ENCODE measurements at regions not wholly inside any gene's neighbourhood (a gene's known extent, or its start where the extent isn't known, plus 50 kb on each side); places are given as distances from the start of the nearest gene placed in this dataset.

GRCh38 chr4:77493829-77494551, 111.6 kb upstream of the CXCL13 start:
- Histone ChIP-seq H3K4me2 (no peak overlapping the region), H3K4me3 (no peak overlapping the region), H3K27ac (no peak overlapping the region), H3K9ac (no peak overlapping the region), H3K36me3 (no peaks in the 10 kb centered on the region), H3K79me2 (ENCODE audit: low read depth) (no peaks in the 10 kb centered on the region), H4K20me1 (ENCODE audit: low read depth) (no peaks in the 10 kb centered on the region), H3F3A (ENCODE audit: low read depth) (no peaks in the 10 kb centered on the region), H3K9me3 (ENCODE audit: low read depth) (no peaks in the 10 kb centered on the region), H2AFZ (replicated peaks) (no peak overlapping the region), H3K27me3 (no peaks in the 10 kb centered on the region), H3K4me1 (no peaks in the 10 kb centered on the region)
- Mint-ChIP-seq H3K36me3 (no peaks in the 10 kb centered on the region), H3K27me3 (ENCODE audit: insufficient read depth, low read depth) (peaks cover 8% of the 10 kb centered on the region), H3K27ac (no peak overlapping the region), H3K4me1 (no peaks in the 10 kb centered on the region), H3K9me3 (peaks cover 2% of the 10 kb centered on the region), H3K4me3 (no peak overlapping the region)
- DNase-seq (ENCODE audit: low spot score), result no peak
- no peak for TF ChIP-seq EZH2phosphoT487 (IDR thresholded peaks at IDR 0.05)
- TF ChIP-seq CTCF (IDR thresholded peaks at IDR 0.05), result no peak
- no peak for TF ChIP-seq EZH2 (IDR thresholded peaks at IDR 0.05)

DNA sequence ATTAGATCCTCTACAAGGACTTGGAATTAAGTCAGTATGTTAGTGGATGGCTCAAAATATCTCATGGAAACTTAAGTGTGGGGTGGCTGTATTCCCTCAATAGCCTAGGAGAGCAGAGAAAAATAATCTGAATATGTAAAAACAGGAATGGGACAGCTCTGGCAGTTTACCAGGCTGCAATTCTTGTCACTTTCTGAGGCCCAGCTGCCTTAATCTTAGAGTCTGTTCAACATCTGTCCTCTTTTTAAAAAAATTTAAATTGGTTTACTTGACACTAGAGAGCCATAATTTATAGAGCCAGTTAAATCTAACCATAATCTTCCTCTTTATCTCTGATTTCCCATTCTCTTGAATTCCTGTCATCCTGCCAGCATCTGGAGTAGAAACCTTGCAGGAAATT, 109.2 kb upstream of the CXCL13 start:
- Histone ChIP-seq H3K4me2 (no peak overlapping the region), H3K4me3 (no peak overlapping the region), H3K9ac (no peak overlapping the region), H3K36me3 (no peaks in the 10 kb centered on the region), H4K20me1 (ENCODE audit: low read depth) (no peaks in the 10 kb centered on the region), H3K27me3 (no peaks in the 10 kb centered on the region), H3K27ac (no peak overlapping the region), H3K9me3 (ENCODE audit: low read depth) (no peaks in the 10 kb centered on the region), H2AFZ (replicated peaks) (no peak overlapping the region), H3K79me2 (ENCODE audit: low read depth) (no peaks in the 10 kb centered on the region), H3K4me1 (no peaks in the 10 kb centered on the region), H3F3A (ENCODE audit: low read depth) (no peaks in the 10 kb centered on the region)
- Mint-ChIP-seq H3K4me3 (no peak overlapping the region), H3K36me3 (no peaks in the 10 kb centered on the region), H3K4me1 (no peaks in the 10 kb centered on the region), H3K9me3 (peaks cover 2% of the 10 kb centered on the region), H3K27ac (no peak overlapping the region), H3K27me3 (ENCODE audit: insufficient read depth, low read depth) (peaks cover 8% of the 10 kb centered on the region)
- no peak for TF ChIP-seq EZH2phosphoT487 (IDR thresholded peaks at IDR 0.05)
- TF ChIP-seq CTCF (IDR thresholded peaks at IDR 0.05), result no peak
- no peak for TF ChIP-seq EZH2 (IDR thresholded peaks at IDR 0.05)
- DNase-seq (ENCODE audit: low spot score), result no peak

GRCh38 chr4:77500801-77501200, 104.8 kb upstream of the CXCL13 start:
- no peaks in the 10 kb centered on the region for H3K27me3 ChIP-seq
- H3K4me1 ChIP-seq, result no peaks in the 10 kb centered on the region
- no peak for TF ChIP-seq CTCF (IDR thresholded peaks at IDR 0.05)
- TF ChIP-seq EZH2phosphoT487 (IDR thresholded peaks at IDR 0.05), result no peak
- TF ChIP-seq EZH2 (IDR thresholded peaks at IDR 0.05), result no peak
- H3K9me3 ChIP-seq (ENCODE audit: low read depth), result no peaks in the 10 kb centered on the region
- no peaks in the 10 kb centered on the region for H3F3A ChIP-seq (ENCODE audit: low read depth)
- no peaks in the 10 kb centered on the region for H4K20me1 ChIP-seq (ENCODE audit: low read depth)
- no peak overlapping the region for H3K4me2 ChIP-seq
- H3K9ac ChIP-seq, result no peak overlapping the region
- Mint-ChIP-seq H3K4me1 (no peaks in the 10 kb centered on the region), H3K27me3 (ENCODE audit: insufficient read depth, low read depth) (no peaks in the 10 kb centered on the region), H3K27ac (no peak overlapping the region), H3K4me3 (no peak overlapping the region), H3K36me3 (no peaks in the 10 kb centered on the region), H3K9me3 (peaks cover 2% of the 10 kb centered on the region)
- H3K27ac ChIP-seq, result no peak overlapping the region
- H3K4me3 ChIP-seq, result no peak overlapping the region
- DNase-seq (ENCODE audit: low spot score), result no peak
- H2AFZ ChIP-seq (replicated peaks), result no peak overlapping the region
- no peaks in the 10 kb centered on the region for H3K36me3 ChIP-seq
- H3K79me2 ChIP-seq (ENCODE audit: low read depth), result no peaks in the 10 kb centered on the region
